Activated T-cell treated with anti-CD3 and anti-CD28 coated beads, Interleukin-2, amount 50 U/mL, for 24 hours (primary cell): ENCODE measurements at regions not wholly inside any gene's neighbourhood (a gene's known extent, or its start where the extent isn't known, plus 50 kb on each side); places are given as distances from the start of the nearest gene placed in this dataset.

Experiments used
- DNase-seq: peaks from one replicate; pipeline ENCODE4 v3.0.0-alpha.2; 2020
- H3K27ac Mint-ChIP-seq: 2 replicates; pipeline ENCODE4 v1.8.0; 2020; ENCODE audit warnings: mild to moderate bottlenecking, mixed read lengths
- H3K27me3 Mint-ChIP-seq: 2 replicates; pipeline ENCODE4 v1.8.0; 2020; ENCODE audit warnings: mixed read lengths
- H3K36me3 Mint-ChIP-seq: 2 replicates; pipeline ENCODE4 v1.8.0; 2020; ENCODE audit warnings: low read depth, mixed read lengths
- H3K4me1 Mint-ChIP-seq: 2 replicates; pipeline ENCODE4 v1.8.0; 2020; ENCODE audit warnings: low read depth, mixed read lengths
- H3K4me3 Mint-ChIP-seq: 2 replicates; pipeline ENCODE4 v1.8.0; 2020; ENCODE audit warnings: mild to moderate bottlenecking, moderate library complexity, mixed read lengths
- H3K9me3 Mint-ChIP-seq: 2 replicates; pipeline ENCODE4 v1.8.0; 2020; ENCODE audit warnings: mixed read lengths

GRCh38 chr10:44684661-44685060 lies 226.5 kb upstream of the TMEM72 start:
- Mint-ChIP-seq H3K36me3 (no peaks in the 10 kb centered on the region), H3K4me3 (no peak overlapping the region), H3K27me3 (no peaks in the 10 kb centered on the region), H3K4me1 (no peaks in the 10 kb centered on the region), H3K27ac (no peak overlapping the region), H3K9me3 (no peaks in the 10 kb centered on the region)
- DNase-seq, result no peak

GRCh38 chr10:44685220-44685619 lies 225.9 kb upstream of the TMEM72 start:
- H3K36me3 Mint-ChIP-seq, result no peaks in the 10 kb centered on the region
- H3K27ac Mint-ChIP-seq, result no peak overlapping the region
- no peak overlapping the region for H3K4me3 Mint-ChIP-seq
- H3K9me3 Mint-ChIP-seq, result no peaks in the 10 kb centered on the region
- H3K4me1 Mint-ChIP-seq, result no peaks in the 10 kb centered on the region
- no peak for DNase-seq
- no peaks in the 10 kb centered on the region for H3K27me3 Mint-ChIP-seq

- Mint-ChIP-seq H3K27ac (no peak overlapping the region), H3K4me1 (no peaks in the 10 kb centered on the region), H3K9me3 (no peaks in the 10 kb centered on the region), H3K4me3 (no peak overlapping the region), H3K36me3 (no peaks in the 10 kb centered on the region), H3K27me3 (no peaks in the 10 kb centered on the region)
- DNase-seq, result no peak
Observed at GRCh38 chr10:44685747-44686146, 225.4 kb upstream of the TMEM72 start.

GRCh38 chr10:44689368-44689767 lies 221.8 kb upstream of the TMEM72 start:
- H3K27ac Mint-ChIP-seq, result no peak overlapping the region
- H3K9me3 Mint-ChIP-seq, result no peaks in the 10 kb centered on the region
- no peak overlapping the region for H3K4me3 Mint-ChIP-seq
- no peaks in the 10 kb centered on the region for H3K27me3 Mint-ChIP-seq
- DNase-seq, result no peak
- no peaks in the 10 kb centered on the region for H3K36me3 Mint-ChIP-seq
- H3K4me1 Mint-ChIP-seq, result no peaks in the 10 kb centered on the region

GRCh38 chr10:44696496-44696895 lies 214.6 kb upstream of the TMEM72 start:
- H3K4me3 Mint-ChIP-seq, result no peak overlapping the region
- H3K9me3 Mint-ChIP-seq, result no peaks in the 10 kb centered on the region
- H3K27ac Mint-ChIP-seq, result no peak overlapping the region
- H3K27me3 Mint-ChIP-seq, result no peaks in the 10 kb centered on the region
- DNase-seq, result no peak
- H3K4me1 Mint-ChIP-seq, result no peaks in the 10 kb centered on the region
- no peaks in the 10 kb centered on the region for H3K36me3 Mint-ChIP-seq

GRCh38 chr10:44697116-44697515 lies 214.0 kb upstream of the TMEM72 start:
- H3K27me3 Mint-ChIP-seq, result no peaks in the 10 kb centered on the region
- no peak overlapping the region for H3K27ac Mint-ChIP-seq

GRCh38 chr10:44702531-44702930 lies 208.6 kb upstream of the TMEM72 start:
- Mint-ChIP-seq H3K27me3 (peaks cover 11% of the 10 kb centered on the region), H3K4me3 (no peak overlapping the region), H3K36me3 (no peaks in the 10 kb centered on the region), H3K4me1 (no peaks in the 10 kb centered on the region), H3K9me3 (peaks cover 15% of the 10 kb centered on the region), H3K27ac (no peak overlapping the region)
- no peak for DNase-seq

More at GRCh38 chr10:44697116-44697515, 214.0 kb upstream of the TMEM72 start:
- no peaks in the 10 kb centered on the region for H3K36me3 Mint-ChIP-seq
- no peak for DNase-seq
- H3K4me3 Mint-ChIP-seq, result no peak overlapping the region
- no peaks in the 10 kb centered on the region for H3K9me3 Mint-ChIP-seq
- H3K4me1 Mint-ChIP-seq, result no peaks in the 10 kb centered on the region

- no peaks in the 10 kb centered on the region for H3K4me1 Mint-ChIP-seq
- no peak overlapping the region for H3K27ac Mint-ChIP-seq
- H3K36me3 Mint-ChIP-seq, result no peaks in the 10 kb centered on the region
- H3K4me3 Mint-ChIP-seq, result no peak overlapping the region
- H3K9me3 Mint-ChIP-seq, result peaks cover 15% of the 10 kb centered on the region
- H3K27me3 Mint-ChIP-seq, result peaks cover 11% of the 10 kb centered on the region
- no peak for DNase-seq
Observed at GRCh38 chr10:44703241-44704155, 207.6 kb upstream of the TMEM72 start.

GRCh38 chr10:44704616-44705015 lies 206.5 kb upstream of the TMEM72 start:
- Mint-ChIP-seq H3K27ac (no peak overlapping the region), H3K36me3 (no peaks in the 10 kb centered on the region), H3K9me3 (peaks cover 15% of the 10 kb centered on the region), H3K27me3 (peaks cover 11% of the 10 kb centered on the region), H3K4me3 (no peak overlapping the region), H3K4me1 (no peaks in the 10 kb centered on the region)
- no peak for DNase-seq

GRCh38 chr10:44706745-44707144 lies 204.4 kb upstream of the TMEM72 start:
- peaks cover 15% of the 10 kb centered on the region for H3K9me3 Mint-ChIP-seq
- no peaks in the 10 kb centered on the region for H3K36me3 Mint-ChIP-seq
- H3K4me3 Mint-ChIP-seq, result no peak overlapping the region
- H3K27me3 Mint-ChIP-seq, result peaks cover 11% of the 10 kb centered on the region
- H3K27ac Mint-ChIP-seq, result no peak overlapping the region
- no peaks in the 10 kb centered on the region for H3K4me1 Mint-ChIP-seq
- no peak for DNase-seq

- Mint-ChIP-seq H3K9me3 (no peaks in the 10 kb centered on the region), H3K36me3 (no peaks in the 10 kb centered on the region), H3K27ac (no peak overlapping the region), H3K4me3 (no peak overlapping the region), H3K4me1 (no peaks in the 10 kb centered on the region), H3K27me3 (no peaks in the 10 kb centered on the region)
- no peak for DNase-seq
Observed at GRCh38 chr10:44713307-44713706, 197.8 kb upstream of the TMEM72 start.

- H3K4me3 Mint-ChIP-seq, result no peak overlapping the region
Observed at GRCh38 chr10:44714451-44714850, 196.7 kb upstream of the TMEM72 start.

GRCh38 chr10:44715136-44715535 lies 196.0 kb upstream of the TMEM72 start:
- Mint-ChIP-seq H3K4me3 (no peak overlapping the region), H3K27ac (no peak overlapping the region), H3K36me3 (no peaks in the 10 kb centered on the region), H3K4me1 (no peaks in the 10 kb centered on the region), H3K9me3 (peaks cover 8% of the 10 kb centered on the region), H3K27me3 (no peaks in the 10 kb centered on the region)
- no peak for DNase-seq

More at GRCh38 chr10:44714451-44714850, 196.7 kb upstream of the TMEM72 start:
- Mint-ChIP-seq H3K36me3 (no peaks in the 10 kb centered on the region), H3K4me1 (no peaks in the 10 kb centered on the region), H3K9me3 (peaks cover 8% of the 10 kb centered on the region), H3K27ac (no peak overlapping the region), H3K27me3 (no peaks in the 10 kb centered on the region)
- DNase-seq, result no peak

- peaks cover 8% of the 10 kb centered on the region for H3K9me3 Mint-ChIP-seq
- no peaks in the 10 kb centered on the region for H3K27me3 Mint-ChIP-seq
- H3K4me1 Mint-ChIP-seq, result no peaks in the 10 kb centered on the region
- H3K4me3 Mint-ChIP-seq, result no peak overlapping the region
- no peak for DNase-seq
- no peaks in the 10 kb centered on the region for H3K36me3 Mint-ChIP-seq
- H3K27ac Mint-ChIP-seq, result no peak overlapping the region
Observed at GRCh38 chr10:44716470-44717015, 194.6 kb upstream of the TMEM72 start.

- Mint-ChIP-seq H3K4me3 (no peak overlapping the region), H3K27ac (no peak overlapping the region)
Observed at GRCh38 chr10:44723082-44723481, 188.1 kb upstream of the TMEM72 start.

More at GRCh38 chr10:44723082-44723481, 188.1 kb upstream of the TMEM72 start:
- H3K36me3 Mint-ChIP-seq, result no peaks in the 10 kb centered on the region
- H3K4me1 Mint-ChIP-seq, result peaks cover 1% of the 10 kb centered on the region
- no peaks in the 10 kb centered on the region for H3K27me3 Mint-ChIP-seq
- peaks cover 8% of the 10 kb centered on the region for H3K9me3 Mint-ChIP-seq
- DNase-seq, result no peak
